GM06990 (cell line): ENCODE measurements at regions not wholly inside any gene's neighbourhood (a gene's known extent, or its start where the extent isn't known, plus 50 kb on each side); places are given as distances from the start of the nearest gene placed in this dataset.

Source experiments
- DNase-seq: peaks from one replicate; pipeline ENCODE4 v3.0.0-alpha.2; 2011; ENCODE audit not compliant: insufficient read length; ENCODE audit errors: extremely low read depth
- H3K27me3 ChIP-seq: replicated peaks from 2 replicates; pipeline ENCODE4 v1.6.0; 2011; ENCODE audit warnings: low read length; ENCODE audit not compliant: control insufficient read depth, insufficient read depth
- H3K36me3 ChIP-seq: 2 replicates; pipeline ENCODE4 v1.5.1; 2011; ENCODE audit warnings: low read length; ENCODE audit not compliant: control insufficient read depth, insufficient read depth
- H3K4me3 ChIP-seq: replicated peaks from 2 replicates; pipeline ENCODE4 v1.5.1; 2011; ENCODE audit warnings: low read depth, mild to moderate bottlenecking, control low read depth, low read length
- CTCF ChIP-seq: IDR thresholded peaks from 2 replicates; pipeline ENCODE4 v1.5.1; 2011; ENCODE audit warnings: low read length, control low read depth, mild to moderate bottlenecking, inconsistent platforms; ENCODE audit not compliant: insufficient read depth, poor library complexity, severe bottlenecking

GRCh38 chr2:67219651-67220050 is 177.5 kb upstream of the ETAA1 start:
- Histone ChIP-seq H3K36me3 (no peaks in the 10 kb centered on the region), H3K27me3 (no peaks in the 10 kb centered on the region), H3K4me3 (no peak overlapping the region)
- TF ChIP-seq CTCF: no peak
- DNase-seq: no peak

DNA sequence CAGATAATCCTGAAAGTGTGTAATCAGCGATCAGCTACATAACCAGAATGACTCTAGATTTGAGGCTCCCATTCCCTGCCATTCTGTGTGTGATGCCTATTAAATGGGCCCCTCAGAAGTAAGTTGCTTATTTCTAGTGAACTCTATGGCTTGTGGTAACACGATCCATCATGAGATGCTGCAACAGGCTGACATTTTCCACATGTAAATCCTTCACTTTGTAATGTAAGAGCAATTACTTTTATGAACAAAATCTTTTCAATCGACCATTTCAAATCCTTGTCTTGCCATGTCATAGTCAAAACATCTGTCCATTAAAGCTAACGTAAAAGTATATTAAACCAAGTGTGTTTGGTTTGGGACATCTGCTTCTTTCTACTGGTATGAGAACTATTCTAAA is 175.9 kb upstream of the ETAA1 start:
- no peak for DNase-seq

GRCh38 chr2:67225287-67225973 is 171.7 kb upstream of the ETAA1 start:
- Histone ChIP-seq H3K27me3 (no peaks in the 10 kb centered on the region), H3K36me3 (no peaks in the 10 kb centered on the region), H3K4me3 (no peak overlapping the region)
- TF ChIP-seq CTCF: no peak
- DNase-seq: no peak

More for the DNA sequence above, 175.9 kb upstream of the ETAA1 start:
- Histone ChIP-seq H3K4me3 (no peak overlapping the region), H3K27me3 (no peaks in the 10 kb centered on the region), H3K36me3 (no peaks in the 10 kb centered on the region)
- TF ChIP-seq CTCF: no peak

GRCh38 chr2:67229706-67230105 is 167.4 kb upstream of the ETAA1 start:
- H3K36me3 ChIP-seq: no peaks in the 10 kb centered on the region
- H3K27me3 ChIP-seq: no peaks in the 10 kb centered on the region
- H3K4me3 ChIP-seq: no peak overlapping the region
- no peak for DNase-seq
- no peak for TF ChIP-seq CTCF

DNA sequence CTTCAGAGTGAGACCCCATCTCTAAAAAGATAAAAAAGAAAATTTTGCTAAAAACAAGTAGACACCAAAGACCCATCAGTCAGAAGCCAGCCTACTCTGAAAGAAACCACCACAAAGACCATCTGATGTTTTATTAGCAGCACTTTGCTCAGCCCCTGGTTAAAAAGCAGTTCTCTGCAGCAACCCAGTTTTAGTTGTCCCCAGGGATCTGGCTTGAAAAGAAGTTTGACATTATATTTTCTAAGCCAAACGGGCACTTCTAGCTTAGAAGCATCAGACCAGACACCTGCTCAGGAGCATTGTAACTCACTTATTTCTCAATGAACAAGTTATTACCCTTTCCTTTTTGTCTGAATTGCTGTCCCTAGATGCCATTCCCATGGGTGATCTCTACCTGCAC is 164.2 kb upstream of the ETAA1 start:
- H3K27me3 ChIP-seq: no peaks in the 10 kb centered on the region
- DNase-seq: no peak
- H3K36me3 ChIP-seq: no peaks in the 10 kb centered on the region
- no peak for TF ChIP-seq CTCF
- no peak overlapping the region for H3K4me3 ChIP-seq

GRCh38 chr2:67234440-67234839 is 162.7 kb upstream of the ETAA1 start:
- H3K4me3 ChIP-seq: no peak overlapping the region
- no peak for TF ChIP-seq CTCF

More at GRCh38 chr2:67234440-67234839, 162.7 kb upstream of the ETAA1 start:
- DNase-seq: no peak
- Histone ChIP-seq H3K36me3 (no peaks in the 10 kb centered on the region), H3K27me3 (no peaks in the 10 kb centered on the region)
